ENCODE measurements at regions not wholly inside any gene's neighbourhood (a gene's known extent, or its start where the extent isn't known, plus 50 kb on each side); places are given as distances from the start of the nearest gene placed in this dataset.

- CTCF ChIA-PET, result no interaction called here
- intact Hi-C loops (cut with micrococcal nuclease; ENCODE audit: unreplicated experiment), result no loop called here
- POLR2A ChIA-PET (ENCODE audit: low non-redundant PET), result no interaction called here
- H3K4me1 ChIP-seq (ENCODE audit: insufficient read depth, low read length, poor library complexity, severe bottlenecking), result no peaks in the 10 kb centered on the region
- TF ChIP-seq CTCF (conservative IDR thresholded peaks at IDR 0.05; ENCODE audit: low read depth, low read length) (no peak), EZH2 (IDR thresholded peaks at IDR 0.05; ENCODE audit: borderline replicate concordance, low read depth, low read length, poor library complexity, severe bottlenecking) (no peak)
- H3K27ac ChIP-seq (ENCODE audit: low read depth, low read length, poor library complexity, severe bottlenecking), result no peak overlapping the region
- no peaks in the 10 kb centered on the region for H3K9me3 ChIP-seq (ENCODE audit: low read depth, low read length, poor library complexity, severe bottlenecking)
- no peak for DNase-seq (ENCODE audit: low spot score)
- BruUV-seq (replicated peaks), result no TSS peak
- H3K36me3 ChIP-seq (ENCODE audit: insufficient read depth, low read length, poor library complexity, severe bottlenecking), result no peaks in the 10 kb centered on the region
- no peak overlapping the region for H3K4me3 ChIP-seq (ENCODE audit: low read depth, low read length, poor library complexity, severe bottlenecking)
- no peaks in the 10 kb centered on the region for H3K27me3 ChIP-seq (replicated peaks; ENCODE audit: insufficient read depth, low read depth, low read length, poor library complexity)
Measured at GRCh38 chr5:124220418-124220817, 526.0 kb downstream of the ZNF608 start.

GRCh38 chr5:124212934-124213333 is 533.5 kb downstream of the ZNF608 start:
- no TSS peak for BruUV-seq (replicated peaks)
- Histone ChIP-seq H3K36me3 (ENCODE audit: insufficient read depth, low read length, poor library complexity, severe bottlenecking) (no peaks in the 10 kb centered on the region), H3K27me3 (replicated peaks; ENCODE audit: insufficient read depth, low read depth, low read length, poor library complexity) (no peaks in the 10 kb centered on the region), H3K4me3 (ENCODE audit: low read depth, low read length, poor library complexity, severe bottlenecking) (no peak overlapping the region), H3K9me3 (ENCODE audit: low read depth, low read length, poor library complexity, severe bottlenecking) (no peaks in the 10 kb centered on the region), H3K27ac (ENCODE audit: low read depth, low read length, poor library complexity, severe bottlenecking) (no peak overlapping the region), H3K4me1 (ENCODE audit: insufficient read depth, low read length, poor library complexity, severe bottlenecking) (no peaks in the 10 kb centered on the region)
- no peak for TF ChIP-seq CTCF (conservative IDR thresholded peaks at IDR 0.05; ENCODE audit: low read depth, low read length)
- no peak for TF ChIP-seq EZH2 (IDR thresholded peaks at IDR 0.05; ENCODE audit: borderline replicate concordance, low read depth, low read length, poor library complexity, severe bottlenecking)
- POLR2A ChIA-PET (ENCODE audit: low non-redundant PET), result no interaction called here
- DNase-seq (ENCODE audit: low spot score), result no peak
- CTCF ChIA-PET, result no interaction called here
- intact Hi-C loops (cut with micrococcal nuclease; ENCODE audit: unreplicated experiment), result no loop called here

- intact Hi-C loops (cut with micrococcal nuclease; ENCODE audit: unreplicated experiment), result no loop called here
- no TSS peak for BruUV-seq (replicated peaks)
- H3K27ac ChIP-seq (ENCODE audit: low read depth, low read length, poor library complexity, severe bottlenecking), result no peak overlapping the region
- H3K36me3 ChIP-seq (ENCODE audit: insufficient read depth, low read length, poor library complexity, severe bottlenecking), result no peaks in the 10 kb centered on the region
- no peaks in the 10 kb centered on the region for H3K4me1 ChIP-seq (ENCODE audit: insufficient read depth, low read length, poor library complexity, severe bottlenecking)
- ChIA-PET CTCF (no interaction called here), POLR2A (ENCODE audit: low non-redundant PET) (no interaction called here)
- no peaks in the 10 kb centered on the region for H3K27me3 ChIP-seq (replicated peaks; ENCODE audit: insufficient read depth, low read depth, low read length, poor library complexity)
- DNase-seq (ENCODE audit: low spot score), result no peak
- no peak for TF ChIP-seq EZH2 (IDR thresholded peaks at IDR 0.05; ENCODE audit: borderline replicate concordance, low read depth, low read length, poor library complexity, severe bottlenecking)
- no peak for TF ChIP-seq CTCF (conservative IDR thresholded peaks at IDR 0.05; ENCODE audit: low read depth, low read length)
- H3K9me3 ChIP-seq (ENCODE audit: low read depth, low read length, poor library complexity, severe bottlenecking), result no peaks in the 10 kb centered on the region
- no peak overlapping the region for H3K4me3 ChIP-seq (ENCODE audit: low read depth, low read length, poor library complexity, severe bottlenecking)
Measured at GRCh38 chr5:124210111-124210910, 536.1 kb downstream of the ZNF608 start.
